ENCODE measurements at regions not wholly inside any gene's neighbourhood (a gene's known extent, or its start where the extent isn't known, plus 50 kb on each side); places are given as distances from the start of the nearest gene placed in this dataset.

DNA sequence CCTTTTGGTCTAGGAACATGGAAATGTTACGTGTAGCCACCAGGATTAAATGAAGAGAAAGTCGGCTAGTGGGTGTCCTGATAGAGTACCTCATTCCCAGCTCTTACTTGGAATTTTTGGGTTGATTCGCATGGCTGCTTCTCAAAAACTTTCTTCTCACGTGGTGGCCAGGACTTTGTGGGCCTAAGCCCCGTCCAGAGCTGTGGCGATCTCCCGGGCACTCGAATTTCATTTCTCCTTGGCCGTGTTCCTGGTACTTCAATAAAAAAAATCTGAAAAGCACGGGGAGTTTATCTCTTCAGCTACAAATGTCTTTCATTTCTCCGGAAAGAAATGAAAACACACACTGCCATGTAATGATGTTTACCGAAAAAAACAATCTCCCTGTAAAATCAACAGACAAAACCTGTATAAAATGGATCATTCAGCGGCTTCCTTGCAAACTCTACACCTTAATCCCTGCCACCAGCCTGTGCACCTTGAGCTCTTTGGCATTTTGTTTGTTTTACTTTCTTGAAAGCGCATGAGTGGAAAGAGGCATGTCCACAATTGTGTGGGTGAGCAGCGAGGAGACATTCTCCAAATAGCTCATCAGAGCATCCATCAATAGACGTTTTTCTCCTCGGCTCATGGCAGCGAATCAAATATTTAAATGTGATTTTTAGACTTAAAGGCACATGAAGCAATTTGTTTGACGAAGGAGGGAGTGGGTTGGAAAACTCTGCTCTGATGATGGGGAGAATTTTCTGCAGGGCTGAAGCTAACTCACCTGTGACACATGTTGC is 173.1 kb downstream of the TFAP2C start:
- Histone ChIP-seq H3K9me3 (replicated peaks) (peaks cover 20% of the 10 kb centered on the region), H3K4me3 (no peak overlapping the region), H3K27ac (replicated peaks) (no peak overlapping the region), H3K36me3 (no peaks in the 10 kb centered on the region), H3K27me3 (ENCODE audit: low read depth) (peaks cover 89% of the 10 kb centered on the region), H3K4me1 (no peaks in the 10 kb centered on the region)
- intact Hi-C loops (cut with micrococcal nuclease), result no loop called here
- DNase-seq, result no peak
- TF ChIP-seq, protein P1, sequence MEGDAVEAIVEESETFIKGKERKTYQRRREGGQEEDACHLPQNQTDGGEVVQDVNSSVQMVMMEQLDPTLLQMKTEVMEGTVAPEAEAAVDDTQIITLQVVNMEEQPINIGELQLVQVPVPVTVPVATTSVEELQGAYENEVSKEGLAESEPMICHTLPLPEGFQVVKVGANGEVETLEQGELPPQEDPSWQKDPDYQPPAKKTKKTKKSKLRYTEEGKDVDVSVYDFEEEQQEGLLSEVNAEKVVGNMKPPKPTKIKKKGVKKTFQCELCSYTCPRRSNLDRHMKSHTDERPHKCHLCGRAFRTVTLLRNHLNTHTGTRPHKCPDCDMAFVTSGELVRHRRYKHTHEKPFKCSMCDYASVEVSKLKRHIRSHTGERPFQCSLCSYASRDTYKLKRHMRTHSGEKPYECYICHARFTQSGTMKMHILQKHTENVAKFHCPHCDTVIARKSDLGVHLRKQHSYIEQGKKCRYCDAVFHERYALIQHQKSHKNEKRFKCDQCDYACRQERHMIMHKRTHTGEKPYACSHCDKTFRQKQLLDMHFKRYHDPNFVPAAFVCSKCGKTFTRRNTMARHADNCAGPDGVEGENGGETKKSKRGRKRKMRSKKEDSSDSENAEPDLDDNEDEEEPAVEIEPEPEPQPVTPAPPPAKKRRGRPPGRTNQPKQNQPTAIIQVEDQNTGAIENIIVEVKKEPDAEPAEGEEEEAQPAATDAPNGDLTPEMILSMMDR (IDR thresholded peaks at IDR 0.05; ENCODE audit: borderline replicate concordance), result no peak

DNA sequence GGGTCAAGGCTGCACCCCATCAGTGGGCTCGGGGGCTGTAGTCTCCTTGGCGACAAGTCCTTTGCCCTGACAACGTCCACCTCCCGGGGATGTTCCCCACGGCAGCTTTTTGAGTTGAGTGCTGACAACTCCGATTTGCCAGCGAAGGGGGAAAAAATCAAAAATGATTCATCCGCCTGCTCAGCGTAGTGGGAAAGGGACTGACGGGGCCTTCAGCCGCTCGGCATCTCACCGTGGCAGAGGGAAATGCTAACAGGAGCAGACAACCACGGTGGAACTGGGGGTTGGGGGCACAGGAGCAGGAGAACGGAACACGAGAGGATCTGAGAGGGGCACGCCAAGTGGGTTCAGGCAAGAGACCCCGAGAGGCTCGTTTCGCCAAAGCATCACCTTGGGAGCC is 173.7 kb downstream of the TFAP2C start:
- intact Hi-C loops (cut with micrococcal nuclease), result no loop called here

GRCh38 chr20:56805313-56805712 is 176.2 kb downstream of the TFAP2C start:
- H3K36me3 ChIP-seq, result no peaks in the 10 kb centered on the region
- DNase-seq, result no peak
- intact Hi-C loops (cut with micrococcal nuclease), result no loop called here
- TF ChIP-seq, protein P1 (IDR thresholded peaks at IDR 0.05; ENCODE audit: borderline replicate concordance), result no peak
- no peaks in the 10 kb centered on the region for H3K4me1 ChIP-seq
- peaks cover 98% of the 10 kb centered on the region for H3K27me3 ChIP-seq (ENCODE audit: low read depth)
- no peak overlapping the region for H3K27ac ChIP-seq (replicated peaks)
- H3K9me3 ChIP-seq (replicated peaks), result no peaks in the 10 kb centered on the region
- no peak overlapping the region for H3K4me3 ChIP-seq

More for the DNA sequence above, 173.7 kb downstream of the TFAP2C start:
- no peak for DNase-seq
- TF ChIP-seq, protein P1 (IDR thresholded peaks at IDR 0.05; ENCODE audit: borderline replicate concordance), result no peak
- H3K27me3 ChIP-seq (ENCODE audit: low read depth), result peaks cover 94% of the 10 kb centered on the region
- no peak overlapping the region for H3K4me3 ChIP-seq
- H3K9me3 ChIP-seq (replicated peaks), result peaks cover 20% of the 10 kb centered on the region
- no peak overlapping the region for H3K27ac ChIP-seq (replicated peaks)
- no peaks in the 10 kb centered on the region for H3K36me3 ChIP-seq
- H3K4me1 ChIP-seq, result no peaks in the 10 kb centered on the region

DNA sequence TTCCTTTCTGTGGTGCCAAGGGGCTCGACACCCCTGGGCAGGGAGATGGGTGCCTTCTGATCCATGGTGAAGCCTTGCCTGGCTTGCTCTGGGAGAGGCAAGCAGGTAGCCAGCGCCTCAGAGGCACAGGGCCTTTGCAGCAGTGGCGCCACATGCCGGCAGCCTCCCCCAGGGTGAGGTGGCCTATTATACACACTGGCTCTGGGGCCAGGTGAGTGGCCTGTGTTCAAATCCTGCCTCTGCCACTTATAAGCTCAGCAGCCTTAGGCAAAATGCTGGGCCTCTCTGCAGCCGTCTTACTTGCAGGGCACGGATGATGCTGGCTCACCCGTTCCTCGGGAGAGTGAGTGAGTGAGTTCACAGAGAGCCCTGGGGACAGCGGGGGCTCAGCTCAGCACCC is 176.9 kb downstream of the TFAP2C start:
- H3K27me3 ChIP-seq (ENCODE audit: low read depth), result peaks cover 98% of the 10 kb centered on the region
- no peak for DNase-seq

GRCh38 chr20:56806952-56807517 is 177.9 kb downstream of the TFAP2C start:
- TF ChIP-seq, protein P1 (IDR thresholded peaks at IDR 0.05; ENCODE audit: borderline replicate concordance), result no peak
- Histone ChIP-seq H3K27ac (replicated peaks) (no peak overlapping the region), H3K4me1 (no peaks in the 10 kb centered on the region), H3K36me3 (no peaks in the 10 kb centered on the region), H3K4me3 (no peak overlapping the region), H3K9me3 (replicated peaks) (peaks cover under 1% of the 10 kb centered on the region), H3K27me3 (ENCODE audit: low read depth) (peaks cover 90% of the 10 kb centered on the region)
- DNase-seq, result no peak
- intact Hi-C loops (cut with micrococcal nuclease), result no loop called here

More for the DNA sequence above, 176.9 kb downstream of the TFAP2C start:
- intact Hi-C loops (cut with micrococcal nuclease), result no loop called here
- Histone ChIP-seq H3K36me3 (no peaks in the 10 kb centered on the region), H3K4me3 (no peak overlapping the region), H3K4me1 (no peaks in the 10 kb centered on the region), H3K9me3 (replicated peaks) (no peaks in the 10 kb centered on the region), H3K27ac (replicated peaks) (no peak overlapping the region)
- TF ChIP-seq, protein P1 (IDR thresholded peaks at IDR 0.05; ENCODE audit: borderline replicate concordance), result no peak
